ENCODE measurements at regions not wholly inside any gene's neighbourhood (a gene's known extent, or its start where the extent isn't known, plus 50 kb on each side); places are given as distances from the start of the nearest gene placed in this dataset.

DNA sequence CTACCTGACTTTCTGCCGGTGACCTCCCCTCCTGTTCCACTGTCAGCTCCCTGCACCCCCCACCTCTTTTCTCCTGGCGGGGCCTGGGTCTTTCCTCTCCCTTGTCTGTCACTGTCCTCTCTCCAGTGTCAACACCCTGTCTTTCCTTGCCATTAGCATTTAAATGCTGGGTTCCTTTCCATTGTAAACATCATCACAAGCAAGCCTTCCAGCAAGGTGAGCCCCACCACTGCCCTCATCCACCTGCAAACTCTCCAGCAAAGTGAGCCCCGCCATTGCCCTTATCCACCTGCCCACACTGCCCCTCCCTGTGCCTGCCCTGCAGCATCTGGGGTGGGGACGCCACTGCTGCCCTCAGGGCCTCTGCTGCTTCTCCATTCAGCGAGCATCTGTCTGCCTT is 195.0 kb downstream of the ENGASE start:
- TF ChIP-seq, protein P1, sequence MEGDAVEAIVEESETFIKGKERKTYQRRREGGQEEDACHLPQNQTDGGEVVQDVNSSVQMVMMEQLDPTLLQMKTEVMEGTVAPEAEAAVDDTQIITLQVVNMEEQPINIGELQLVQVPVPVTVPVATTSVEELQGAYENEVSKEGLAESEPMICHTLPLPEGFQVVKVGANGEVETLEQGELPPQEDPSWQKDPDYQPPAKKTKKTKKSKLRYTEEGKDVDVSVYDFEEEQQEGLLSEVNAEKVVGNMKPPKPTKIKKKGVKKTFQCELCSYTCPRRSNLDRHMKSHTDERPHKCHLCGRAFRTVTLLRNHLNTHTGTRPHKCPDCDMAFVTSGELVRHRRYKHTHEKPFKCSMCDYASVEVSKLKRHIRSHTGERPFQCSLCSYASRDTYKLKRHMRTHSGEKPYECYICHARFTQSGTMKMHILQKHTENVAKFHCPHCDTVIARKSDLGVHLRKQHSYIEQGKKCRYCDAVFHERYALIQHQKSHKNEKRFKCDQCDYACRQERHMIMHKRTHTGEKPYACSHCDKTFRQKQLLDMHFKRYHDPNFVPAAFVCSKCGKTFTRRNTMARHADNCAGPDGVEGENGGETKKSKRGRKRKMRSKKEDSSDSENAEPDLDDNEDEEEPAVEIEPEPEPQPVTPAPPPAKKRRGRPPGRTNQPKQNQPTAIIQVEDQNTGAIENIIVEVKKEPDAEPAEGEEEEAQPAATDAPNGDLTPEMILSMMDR (IDR thresholded peaks at IDR 0.05; ENCODE audit: borderline replicate concordance, extremely low read depth, low read length, poor library complexity, severe bottlenecking) = no peak
- TF ChIP-seq EZH2 (IDR thresholded peaks at IDR 0.05; ENCODE audit: borderline replicate concordance, low read depth, low read length, severe bottlenecking) = no peak

Measured in DND-41 (cell line).